Esophagus muscularis mucosa (tissue), 4 donors: ENCODE measurements at regions not wholly inside any gene's neighbourhood (a gene's known extent, or its start where the extent isn't known, plus 50 kb on each side); places are given as distances from the start of the nearest gene placed in this dataset.
"Not testable (repeated sequence)": the region's sequence is repeated elsewhere in the genome, so short reads cannot be mapped to it uniquely, and the experiment has no call there.

ENCODE experiments used
- DNase-seq: peaks from one replicate; pipeline ENCODE4 v3.0.0-alpha.2; 2017; ENCODE audit errors: extremely low spot score
- H3K27ac ChIP-seq, 4 donors: fragments of 200-600 bp; sonication (generic); replicated peaks in 1 of 4; 1 replicate in 3 of 4; 2 replicates in 1 of 4; pipeline ENCODE4 v1.5.1; 2016 to 2019; ENCODE audit warnings: mild to moderate bottlenecking in 1 of 4
- H3K27me3 ChIP-seq, 4 donors: fragments of 200-600 bp; sonication (generic); one replicate each; pipeline versions ENCODE4 v1.5.1 to v1.6.0; 2016 to 2019
- H3K36me3 ChIP-seq, 4 donors: fragments of 200-600 bp; sonication (generic); one replicate each; pipeline ENCODE4 v1.5.1; 2016 to 2019
- H3K4me1 ChIP-seq, 4 donors: fragments of 200-600 bp; sonication (generic); one replicate each; pipeline ENCODE4 v1.5.1; 2016 to 2019
- H3K4me3 ChIP-seq, 4 donors: fragments of 200-600 bp; sonication (generic); 1 replicate in 2 of 4; 2 replicates in 2 of 4; pipeline ENCODE4 v1.5.1; 2016 to 2019; ENCODE audit warnings: mild to moderate bottlenecking in 4 of 4, moderate library complexity in 1 of 4
- H3K9me3 ChIP-seq, 4 donors: fragments of 200-600 bp; sonication (generic); 1 replicate in 3 of 4; 2 replicates in 1 of 4; pipeline ENCODE4 v1.5.1; 2016 to 2019
- CTCF ChIP-seq, 3 experiments: fragments of 200-600 bp in 2 of 3; fragments of 450-650 bp in 1 of 3; sonication (generic) in 2 of 3; IDR thresholded peaks; one replicate each; pipeline ENCODE4 v1.5.1; 2017 to 2019; ENCODE audit warnings: antibody characterized with exemption in 3 of 3, mild to moderate bottlenecking in 2 of 3, moderate library complexity in 1 of 3
- EP300 ChIP-seq: sonication (generic); formaldehyde crosslinking; IDR thresholded peaks from one replicate; pipeline ENCODE4 v1.6.1; 2017; ENCODE audit warnings: antibody characterized with exemption
- POLR2A ChIP-seq: fragments of 450-650 bp; IDR thresholded peaks from one replicate; pipeline ENCODE4 v1.6.1; 2017; ENCODE audit warnings: antibody characterized with exemption, moderate library complexity, mild to moderate bottlenecking, low read depth
- POLR2AphosphoS5 ChIP-seq, 2 donors: sonication (generic); formaldehyde crosslinking; IDR thresholded peaks; one replicate each; pipeline ENCODE4 v1.6.1; 2017; ENCODE audit warnings: antibody characterized with exemption in 2 of 2
- WGBS: methylation state at CpG from one replicate; pipeline ENCODE4 v1.1.5; 2018; 5-methylcytosine and 5-hydroxymethylcytosine counted together
- intact Hi-C: fragments of 100-400 bp; cut with DNase I; formaldehyde crosslinking; loops from one replicate; pipeline ENCODE4 v1.15.1; 2023

- Histone ChIP-seq H3K4me3 (no peak overlapping the region), H3K9me3 (no peaks in the 10 kb centered on the region), H3K27me3 (no peaks in the 10 kb centered on the region), H3K4me1 (no peaks in the 10 kb centered on the region), H3K36me3 (no peaks in the 10 kb centered on the region), H3K27ac (no peak overlapping the region)
- TF ChIP-seq POLR2A (no peak), POLR2AphosphoS5 (IDR thresholded peaks at IDR 0.05) (no peak), EP300 (no peak), CTCF (IDR thresholded peaks at IDR 0.05) (no peak)
- WGBS: 68% methylated on average over 2 of the region's 2 CpGs
- intact Hi-C loops: no loop called here
- DNase-seq: no peak
Observed at GRCh38 chr5:17847286-17847685, 213.0 kb downstream of the TAF11L14 start.

GRCh38 chr5:17852111-17852510 lies 217.9 kb downstream of the TAF11L14 start:
- intact Hi-C loops: no loop called here
- Histone ChIP-seq H3K27me3 (no peaks in the 10 kb centered on the region), H3K9me3 (no peaks in the 10 kb centered on the region), H3K36me3 (no peaks in the 10 kb centered on the region), H3K4me1 (no peaks in the 10 kb centered on the region), H3K27ac (no peak overlapping the region), H3K4me3 (no peak overlapping the region)
- no peak for DNase-seq
- TF ChIP-seq POLR2AphosphoS5 (IDR thresholded peaks at IDR 0.05) (no peak), EP300 (no peak), CTCF (IDR thresholded peaks at IDR 0.05) (no peak), POLR2A (no peak)

GRCh38 chr5:17852740-17853139 lies 218.5 kb downstream of the TAF11L14 start:
- 82% methylated on average over 3 of the region's 3 CpGs for WGBS
- Histone ChIP-seq H3K4me3 (no peak overlapping the region), H3K27me3 (no peaks in the 10 kb centered on the region), H3K27ac (no peak overlapping the region), H3K9me3 (no peaks in the 10 kb centered on the region), H3K4me1 (no peaks in the 10 kb centered on the region), H3K36me3 (no peaks in the 10 kb centered on the region)
- no peak for DNase-seq
- TF ChIP-seq POLR2AphosphoS5 (IDR thresholded peaks at IDR 0.05) (no peak), CTCF (IDR thresholded peaks at IDR 0.05) (no peak), POLR2A (no peak), EP300 (no peak)
- intact Hi-C loops: no loop called here

DNA sequence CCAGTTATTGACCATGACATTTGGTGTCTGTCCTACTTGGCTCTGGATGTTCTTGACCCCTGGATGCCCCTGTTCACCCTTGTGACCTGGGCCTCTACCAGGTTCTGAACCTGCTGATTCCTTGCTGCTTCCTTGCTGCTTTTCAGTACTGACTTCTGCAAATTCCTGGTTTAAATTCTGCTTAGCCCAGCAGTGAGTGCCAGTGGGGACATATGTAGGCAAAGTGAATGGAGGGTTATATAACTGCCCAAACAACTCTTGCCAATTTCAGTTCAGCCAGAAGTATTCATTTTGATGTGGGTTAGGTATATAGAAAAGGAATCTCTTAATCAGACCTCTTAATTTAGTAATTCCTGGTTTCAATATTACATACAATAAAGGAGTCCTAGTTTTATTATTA lies 220.6 kb downstream of the TAF11L14 start:
- Histone ChIP-seq H3K27ac (no peak overlapping the region), H3K9me3 (no peaks in the 10 kb centered on the region), H3K4me3 (no peak overlapping the region), H3K36me3 (no peaks in the 10 kb centered on the region), H3K27me3 (no peaks in the 10 kb centered on the region), H3K4me1 (no peaks in the 10 kb centered on the region)
- TF ChIP-seq EP300 (no peak), POLR2AphosphoS5 (IDR thresholded peaks at IDR 0.05) (no peak), POLR2A (no peak), CTCF (IDR thresholded peaks at IDR 0.05) (no peak)
- intact Hi-C loops: no loop called here
- DNase-seq: no peak

DNA sequence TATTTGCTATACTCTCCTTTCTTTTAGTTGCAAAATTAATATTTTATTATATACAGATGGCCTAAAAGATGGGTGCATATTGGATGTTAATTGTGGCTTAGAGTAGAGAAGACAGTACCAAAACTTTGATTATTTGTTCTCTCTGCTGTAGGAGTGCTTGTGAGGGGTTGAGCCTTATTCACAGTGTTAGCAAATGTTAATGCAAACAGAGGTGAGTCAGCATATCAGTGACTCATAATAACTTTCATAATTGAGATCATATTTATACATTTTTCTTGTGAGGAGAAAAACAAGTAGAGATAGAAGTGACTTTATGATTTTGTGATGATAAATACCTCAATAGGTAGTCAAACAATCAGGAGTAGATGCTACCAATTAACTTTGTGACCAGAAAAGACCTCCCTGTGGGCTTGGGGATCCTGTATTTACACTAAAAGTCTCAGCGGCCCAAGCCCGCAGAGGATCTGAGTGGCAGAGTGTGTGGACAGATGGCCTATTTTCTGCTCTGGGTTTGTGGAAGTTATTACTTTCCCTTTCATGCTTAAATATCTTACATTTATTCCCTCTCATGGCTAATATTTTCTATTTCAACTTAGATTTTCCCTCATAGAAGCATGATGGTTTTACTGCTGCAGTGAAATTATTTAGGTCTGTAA lies 226.5 kb downstream of the TAF11L14 start:
- no peaks in the 10 kb centered on the region for H3K36me3 ChIP-seq
- no peaks in the 10 kb centered on the region for H3K9me3 ChIP-seq
- H3K4me3 ChIP-seq: no peak overlapping the region
- no peak overlapping the region for H3K27ac ChIP-seq
- no peak for DNase-seq
- no peak for TF ChIP-seq EP300
- TF ChIP-seq CTCF (IDR thresholded peaks at IDR 0.05): no peak
- TF ChIP-seq POLR2AphosphoS5 (IDR thresholded peaks at IDR 0.05): no peak
- no peak for TF ChIP-seq POLR2A
- no peaks in the 10 kb centered on the region for H3K4me1 ChIP-seq
- intact Hi-C loops: no loop called here
- WGBS: 86% methylated on average over 2 of the region's 2 CpGs
- H3K27me3 ChIP-seq: no peaks in the 10 kb centered on the region

- H3K4me3 ChIP-seq, DNase-seq, H3K27ac ChIP-seq, H3K27me3 ChIP-seq, H3K9me3 ChIP-seq, intact Hi-C loops, H3K36me3 ChIP-seq, H3K4me1 ChIP-seq: not testable (repeated sequence)
- 83% methylated on average over 2 of the region's 2 CpGs for WGBS
Observed at GRCh38 chr5:17864903-17865302, 230.6 kb downstream of the TAF11L14 start.

DNA sequence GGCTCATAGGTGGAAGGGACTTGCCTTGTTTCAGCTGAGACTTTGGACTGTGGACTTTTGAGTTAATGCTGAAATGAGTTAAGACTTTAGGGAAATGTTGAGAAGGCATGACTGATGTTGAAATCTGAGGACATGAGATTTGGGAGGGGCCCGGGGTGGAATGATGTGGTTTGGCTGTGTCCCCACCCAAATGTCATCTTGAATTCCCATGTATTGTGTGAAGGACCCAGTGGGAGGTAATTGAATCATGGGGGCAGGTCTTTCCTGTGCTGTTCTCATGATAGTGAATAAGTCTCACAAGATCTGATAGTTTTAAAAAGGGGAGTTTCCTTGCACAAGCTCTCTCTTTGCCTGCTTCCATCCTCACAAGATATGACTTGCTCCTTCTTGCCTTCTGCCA lies 231.7 kb downstream of the TAF11L14 start:
- H3K36me3 ChIP-seq, intact Hi-C loops, H3K27me3 ChIP-seq, H3K27ac ChIP-seq, H3K4me1 ChIP-seq, H3K4me3 ChIP-seq, DNase-seq: not testable (repeated sequence)
- H3K9me3 ChIP-seq: peaks cover 0 to 10% (median 4%) of the 10 kb centered on the region in 4 donors
- WGBS: 78% methylated on average over 1 of the region's 1 CpG
